ENCODE measurements at regions not wholly inside any gene's neighbourhood (a gene's known extent, or its start where the extent isn't known, plus 50 kb on each side); places are given as distances from the start of the nearest gene placed in this dataset.

DNA sequence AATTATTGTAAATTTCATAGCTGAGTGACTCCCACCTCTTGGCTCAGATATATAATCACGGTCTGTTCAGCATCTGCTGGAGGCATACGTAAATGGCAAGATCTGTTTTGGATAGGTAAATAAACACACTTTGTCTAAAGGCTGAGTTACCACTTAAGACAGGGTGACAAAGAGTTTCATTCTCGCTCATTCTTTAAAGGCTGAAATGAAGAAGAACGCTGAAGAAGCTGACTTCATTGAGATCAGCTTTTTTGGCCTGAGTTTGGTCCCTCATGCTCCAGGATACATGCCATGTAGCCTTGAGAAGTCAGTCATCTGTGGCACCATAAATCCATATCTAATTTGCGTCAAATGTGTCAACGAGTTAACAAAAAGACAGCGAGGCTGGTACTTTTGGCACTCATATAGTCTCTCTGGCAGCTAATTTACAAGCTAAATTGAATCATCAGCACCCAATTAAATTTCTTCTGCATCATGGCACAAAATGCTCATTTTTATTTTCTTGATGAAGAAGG lies 309.9 kb downstream of the GPAM start:
- no peak for DNase-seq (ENCODE audit: low spot score)
- Mint-ChIP-seq H3K9me3 (no peaks in the 10 kb centered on the region), H3K4me3 (ENCODE audit: low read depth) (no peak overlapping the region), H3K36me3 (ENCODE audit: low read depth) (no peaks in the 10 kb centered on the region), H3K4me1 (ENCODE audit: low read depth) (no peaks in the 10 kb centered on the region), H3K27ac (no peak overlapping the region), H3K27me3 (ENCODE audit: low read depth) (no peaks in the 10 kb centered on the region)
- intact Hi-C loops (cut with micrococcal nuclease) = no loop called here

DNA sequence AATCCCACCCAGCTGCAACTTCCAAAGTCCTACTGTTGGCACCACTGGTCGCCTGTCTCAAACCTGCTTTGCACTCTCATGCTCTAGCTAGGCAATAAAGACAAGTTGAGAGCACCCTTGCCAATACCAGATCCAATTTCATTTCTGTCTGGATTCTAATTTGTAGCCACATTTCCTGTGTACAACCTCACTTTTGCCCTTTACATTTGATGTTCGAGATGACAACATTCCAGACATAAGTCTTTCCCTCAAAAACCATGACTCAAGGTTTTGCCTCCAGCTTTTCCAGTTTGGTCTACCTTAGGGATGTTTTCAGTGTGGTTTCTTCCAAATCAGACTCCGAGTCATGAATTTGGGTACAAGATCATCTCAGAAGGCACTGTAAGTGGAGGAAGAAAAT lies 309.0 kb downstream of the GPAM start:
- Mint-ChIP-seq H3K4me3 (ENCODE audit: low read depth) (no peak overlapping the region), H3K9me3 (no peaks in the 10 kb centered on the region), H3K4me1 (ENCODE audit: low read depth) (no peaks in the 10 kb centered on the region), H3K36me3 (ENCODE audit: low read depth) (no peaks in the 10 kb centered on the region), H3K27me3 (ENCODE audit: low read depth) (no peaks in the 10 kb centered on the region), H3K27ac (no peak overlapping the region)
- DNase-seq (ENCODE audit: low spot score) = no peak
- intact Hi-C loops (cut with micrococcal nuclease) = no loop called here

DNA sequence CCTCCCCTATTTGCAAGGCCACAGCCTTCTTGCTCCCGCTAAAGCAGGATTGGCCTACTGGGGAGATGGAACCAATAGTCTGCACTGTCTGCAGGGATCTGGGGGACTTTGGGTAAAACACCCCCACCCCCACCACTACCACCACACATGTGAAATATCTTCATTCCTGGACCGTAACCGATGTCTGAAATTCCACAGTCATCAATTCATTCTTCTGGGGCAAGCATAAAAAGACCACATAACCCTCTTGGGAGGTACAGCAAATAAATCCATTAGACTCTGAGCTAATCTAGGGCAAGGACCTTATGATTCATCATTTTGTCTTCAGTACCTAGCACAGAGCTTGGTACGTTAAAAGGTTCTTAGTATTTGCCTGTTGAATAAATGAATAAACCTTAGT lies 307.8 kb downstream of the GPAM start:
- no peaks in the 10 kb centered on the region for H3K4me1 Mint-ChIP-seq (ENCODE audit: low read depth)
- no peaks in the 10 kb centered on the region for H3K9me3 Mint-ChIP-seq
- H3K27me3 Mint-ChIP-seq (ENCODE audit: low read depth) = no peaks in the 10 kb centered on the region
- no peak overlapping the region for H3K4me3 Mint-ChIP-seq (ENCODE audit: low read depth)
- intact Hi-C loops (cut with micrococcal nuclease) = no loop called here
- no peak for DNase-seq (ENCODE audit: low spot score)
- H3K27ac Mint-ChIP-seq = no peak overlapping the region
- no peaks in the 10 kb centered on the region for H3K36me3 Mint-ChIP-seq (ENCODE audit: low read depth)

DNA sequence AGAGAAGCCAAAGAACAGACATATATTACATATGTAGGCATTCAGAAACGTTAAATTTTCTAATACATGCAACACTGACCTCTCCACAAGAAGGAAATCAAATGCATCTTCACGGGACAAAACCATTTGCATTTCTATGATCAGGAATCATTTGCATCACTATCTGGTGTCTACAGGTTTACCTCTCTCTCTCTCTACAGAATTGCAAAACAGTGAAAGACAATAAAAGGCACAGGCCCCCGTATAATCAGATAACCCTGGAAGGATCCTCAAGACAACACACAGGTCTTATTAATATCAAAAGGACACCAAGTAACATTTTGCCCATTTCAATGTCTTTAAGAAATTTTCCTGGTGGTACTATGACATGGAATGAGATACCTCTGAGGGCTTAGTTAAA lies 306.3 kb downstream of the GPAM start:
- no peak for DNase-seq (ENCODE audit: low spot score)
- Mint-ChIP-seq H3K9me3 (no peaks in the 10 kb centered on the region), H3K27ac (no peak overlapping the region), H3K4me3 (ENCODE audit: low read depth) (no peak overlapping the region), H3K4me1 (ENCODE audit: low read depth) (no peaks in the 10 kb centered on the region), H3K36me3 (ENCODE audit: low read depth) (no peaks in the 10 kb centered on the region), H3K27me3 (ENCODE audit: low read depth) (no peaks in the 10 kb centered on the region)
- intact Hi-C loops (cut with micrococcal nuclease) = no loop called here

DNA sequence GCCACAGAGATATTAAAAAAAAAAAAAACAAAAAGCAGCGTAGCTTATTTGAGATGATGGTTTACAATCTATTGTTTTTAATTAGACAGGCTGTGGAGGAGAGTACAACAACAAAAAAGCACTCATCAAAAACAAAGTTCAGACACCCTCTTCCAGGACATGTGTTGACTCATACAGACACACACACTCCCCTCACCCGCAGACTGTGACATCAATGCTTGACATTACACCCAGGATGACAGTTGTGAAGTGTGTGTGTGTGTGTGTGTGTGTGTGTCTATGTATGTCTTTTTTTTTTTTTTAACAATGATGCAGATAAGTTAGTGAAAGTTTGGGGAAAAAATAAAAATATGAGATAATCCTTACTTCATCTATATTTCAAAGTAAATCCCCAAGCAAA lies 303.6 kb downstream of the GPAM start:
- no peaks in the 10 kb centered on the region for H3K4me1 Mint-ChIP-seq (ENCODE audit: low read depth)
- no peaks in the 10 kb centered on the region for H3K36me3 Mint-ChIP-seq (ENCODE audit: low read depth)
- H3K27me3 Mint-ChIP-seq (ENCODE audit: low read depth) = no peaks in the 10 kb centered on the region
- no peak for DNase-seq (ENCODE audit: low spot score)
- H3K27ac Mint-ChIP-seq = no peak overlapping the region
- intact Hi-C loops (cut with micrococcal nuclease) = no loop called here
- H3K9me3 Mint-ChIP-seq = no peaks in the 10 kb centered on the region
- no peak overlapping the region for H3K4me3 Mint-ChIP-seq (ENCODE audit: low read depth)

DNA sequence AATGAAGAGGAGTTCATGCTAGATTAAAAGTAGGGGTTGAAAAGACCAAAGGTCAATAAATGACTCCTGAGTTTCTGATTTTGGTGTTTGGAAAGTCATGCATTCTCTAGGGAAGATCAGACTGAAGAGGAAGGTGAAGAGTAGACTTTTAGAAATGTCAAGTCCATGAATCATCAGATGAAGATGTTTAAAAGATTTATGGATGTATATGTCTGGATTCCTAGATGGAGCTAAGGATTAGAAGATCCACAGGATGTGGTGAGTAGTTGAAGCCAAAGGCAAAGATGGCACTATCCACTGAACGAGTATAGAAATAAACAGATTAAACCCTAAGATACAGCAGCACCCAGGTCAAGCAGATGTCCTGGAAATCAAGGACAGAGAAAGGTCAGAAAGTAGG lies 298.5 kb downstream of the GPAM start:
- no peak for DNase-seq (ENCODE audit: low spot score)
- no peak overlapping the region for H3K4me3 Mint-ChIP-seq (ENCODE audit: low read depth)
- H3K9me3 Mint-ChIP-seq = no peaks in the 10 kb centered on the region
- intact Hi-C loops (cut with micrococcal nuclease) = no loop called here
- no peaks in the 10 kb centered on the region for H3K27me3 Mint-ChIP-seq (ENCODE audit: low read depth)
- no peaks in the 10 kb centered on the region for H3K4me1 Mint-ChIP-seq (ENCODE audit: low read depth)
- no peak overlapping the region for H3K27ac Mint-ChIP-seq
- no peaks in the 10 kb centered on the region for H3K36me3 Mint-ChIP-seq (ENCODE audit: low read depth)

DNA sequence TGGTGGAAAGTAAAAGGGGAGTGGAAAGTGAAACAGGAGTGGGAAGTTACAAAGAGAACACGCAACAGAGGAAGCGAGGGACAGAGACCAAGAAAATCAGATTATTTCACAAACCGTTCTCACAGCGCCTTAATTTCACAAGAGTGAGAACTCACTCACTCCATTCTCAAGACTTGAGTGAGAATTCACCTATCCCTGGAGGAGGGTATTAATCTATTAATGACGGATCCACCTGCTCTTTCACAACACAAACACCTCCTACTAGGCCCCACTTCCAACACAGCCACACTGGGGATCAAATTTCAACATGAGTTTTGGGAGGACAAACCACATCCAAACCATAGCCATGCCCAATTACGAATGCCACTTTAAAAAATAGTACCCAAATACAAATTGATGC lies 297.6 kb downstream of the GPAM start:
- no peak overlapping the region for H3K4me3 Mint-ChIP-seq (ENCODE audit: low read depth)
- H3K4me1 Mint-ChIP-seq (ENCODE audit: low read depth) = no peaks in the 10 kb centered on the region
- no peak overlapping the region for H3K27ac Mint-ChIP-seq
- no peak for DNase-seq (ENCODE audit: low spot score)
- intact Hi-C loops (cut with micrococcal nuclease) = no loop called here
- H3K36me3 Mint-ChIP-seq (ENCODE audit: low read depth) = no peaks in the 10 kb centered on the region
- H3K9me3 Mint-ChIP-seq = no peaks in the 10 kb centered on the region
- no peaks in the 10 kb centered on the region for H3K27me3 Mint-ChIP-seq (ENCODE audit: low read depth)

DNA sequence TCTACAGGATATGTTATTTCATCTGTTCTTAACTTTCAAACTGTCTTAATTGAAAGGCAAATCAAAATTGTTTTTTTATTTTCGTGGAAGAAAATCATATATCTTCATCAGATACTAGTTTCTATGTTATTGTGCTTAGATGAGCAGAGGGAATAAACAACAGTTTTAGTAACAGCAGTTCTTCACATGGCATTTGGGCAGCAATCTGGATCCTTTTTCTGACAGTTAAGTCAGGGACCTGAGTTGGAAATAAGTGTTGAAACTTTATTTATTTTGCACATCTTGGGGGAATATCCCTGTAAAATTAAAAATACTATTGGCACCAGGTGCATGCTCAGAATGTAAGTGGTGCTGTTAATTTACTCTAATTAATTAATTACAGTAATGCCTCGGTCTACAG lies 296.3 kb downstream of the GPAM start:
- Mint-ChIP-seq H3K27ac (no peak overlapping the region), H3K36me3 (ENCODE audit: low read depth) (no peaks in the 10 kb centered on the region), H3K4me1 (ENCODE audit: low read depth) (no peaks in the 10 kb centered on the region), H3K27me3 (ENCODE audit: low read depth) (no peaks in the 10 kb centered on the region), H3K4me3 (ENCODE audit: low read depth) (no peak overlapping the region), H3K9me3 (no peaks in the 10 kb centered on the region)
- intact Hi-C loops (cut with micrococcal nuclease) = no loop called here
- DNase-seq (ENCODE audit: low spot score) = no peak

DNA sequence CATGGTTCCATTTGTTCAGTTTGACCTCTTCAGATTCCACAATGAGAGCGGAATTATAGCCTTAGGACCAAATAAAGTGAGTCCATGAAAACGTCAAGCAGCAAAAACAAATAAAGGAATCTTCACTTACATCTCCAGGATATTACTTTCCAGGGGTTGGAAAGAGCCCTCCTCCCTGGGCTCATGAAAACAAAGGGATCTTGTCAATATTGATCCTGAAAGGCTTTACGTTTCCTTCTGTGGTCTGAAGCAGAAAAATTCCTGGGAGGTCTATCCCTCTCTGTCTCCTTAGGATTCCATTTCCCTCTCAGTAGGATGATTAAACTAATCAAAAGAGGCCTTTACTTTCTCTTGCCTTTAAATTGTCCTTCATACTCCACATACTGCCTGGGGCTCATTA lies 293.5 kb downstream of the GPAM start:
- Mint-ChIP-seq H3K27ac (no peak overlapping the region), H3K4me1 (ENCODE audit: low read depth) (no peaks in the 10 kb centered on the region), H3K4me3 (ENCODE audit: low read depth) (no peak overlapping the region), H3K36me3 (ENCODE audit: low read depth) (no peaks in the 10 kb centered on the region), H3K27me3 (ENCODE audit: low read depth) (no peaks in the 10 kb centered on the region), H3K9me3 (no peaks in the 10 kb centered on the region)
- DNase-seq (ENCODE audit: low spot score) = no peak
- intact Hi-C loops (cut with micrococcal nuclease) = no loop called here

DNA sequence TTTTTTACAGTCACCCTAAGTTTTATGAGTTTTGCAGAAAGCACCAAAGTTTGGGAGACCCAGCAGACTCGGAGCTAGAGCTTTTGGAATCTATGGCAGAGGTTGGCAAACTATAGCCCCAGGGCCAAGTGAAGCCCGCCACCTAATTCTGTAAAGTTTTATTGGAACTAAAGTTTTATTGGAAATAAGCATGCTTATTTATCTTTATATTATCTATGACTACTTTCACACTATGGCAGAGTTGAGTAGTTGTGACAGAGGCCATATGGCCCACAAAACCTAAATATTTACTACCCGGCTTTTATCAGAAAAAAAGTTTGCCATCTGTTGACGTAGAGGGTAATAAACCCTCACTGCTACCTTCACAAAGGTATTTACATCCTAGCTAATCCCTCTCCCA lies 267.6 kb downstream of the GPAM start:
- no peak for DNase-seq (ENCODE audit: low spot score)
- no peak overlapping the region for H3K4me3 Mint-ChIP-seq (ENCODE audit: low read depth)
- H3K4me1 Mint-ChIP-seq (ENCODE audit: low read depth) = no peaks in the 10 kb centered on the region
- no peaks in the 10 kb centered on the region for H3K27me3 Mint-ChIP-seq (ENCODE audit: low read depth)
- H3K9me3 Mint-ChIP-seq = no peaks in the 10 kb centered on the region
- H3K27ac Mint-ChIP-seq = no peak overlapping the region
- no peaks in the 10 kb centered on the region for H3K36me3 Mint-ChIP-seq (ENCODE audit: low read depth)
- intact Hi-C loops (cut with micrococcal nuclease) = no loop called here

DNA sequence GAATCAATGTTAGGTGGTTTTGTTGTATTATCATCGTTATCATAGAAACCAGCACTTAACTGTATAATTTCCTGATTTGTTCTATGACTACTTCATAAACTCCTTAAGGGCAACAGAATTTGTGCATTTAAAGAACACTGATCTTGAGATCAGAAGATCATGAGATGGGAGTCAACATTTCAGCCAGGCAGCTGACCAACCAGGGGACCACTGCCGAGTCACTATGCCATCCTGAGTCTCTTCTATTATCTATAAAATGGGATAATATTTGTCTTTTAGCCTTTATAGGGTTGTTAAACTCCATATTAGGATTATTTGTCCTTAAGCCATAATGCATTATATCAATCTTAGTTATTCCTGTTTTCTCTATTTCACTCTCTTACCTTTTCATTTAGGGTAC lies 261.7 kb downstream of the GPAM start:
- H3K36me3 Mint-ChIP-seq (ENCODE audit: low read depth) = no peaks in the 10 kb centered on the region
- intact Hi-C loops (cut with micrococcal nuclease) = no loop called here
- no peak overlapping the region for H3K27ac Mint-ChIP-seq
- no peaks in the 10 kb centered on the region for H3K4me1 Mint-ChIP-seq (ENCODE audit: low read depth)
- no peaks in the 10 kb centered on the region for H3K27me3 Mint-ChIP-seq (ENCODE audit: low read depth)
- H3K4me3 Mint-ChIP-seq (ENCODE audit: low read depth) = no peak overlapping the region
- H3K9me3 Mint-ChIP-seq = no peaks in the 10 kb centered on the region
- DNase-seq (ENCODE audit: low spot score) = no peak

DNA sequence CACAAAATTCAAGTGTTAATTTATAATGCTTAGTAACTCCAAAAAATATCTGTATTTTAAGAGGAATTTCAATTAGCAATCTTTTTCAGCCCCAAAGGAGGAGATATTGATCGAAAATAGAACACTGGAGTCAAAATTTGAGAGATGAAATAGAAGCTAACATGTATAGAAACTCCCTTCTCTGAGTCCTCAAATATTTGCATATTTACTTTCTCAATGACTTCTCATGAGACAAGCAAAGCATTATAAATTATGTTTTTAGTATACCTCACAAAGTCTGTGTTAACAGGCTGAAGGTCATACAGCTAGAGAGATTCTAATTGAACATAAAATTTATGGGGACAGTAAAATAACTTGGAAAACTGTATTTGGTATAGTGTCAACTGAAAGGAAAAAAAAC lies 260.5 kb downstream of the GPAM start:
- intact Hi-C loops (cut with micrococcal nuclease) = no loop called here
- Mint-ChIP-seq H3K27ac (no peak overlapping the region), H3K27me3 (ENCODE audit: low read depth) (no peaks in the 10 kb centered on the region), H3K4me3 (ENCODE audit: low read depth) (no peak overlapping the region), H3K36me3 (ENCODE audit: low read depth) (no peaks in the 10 kb centered on the region), H3K9me3 (no peaks in the 10 kb centered on the region), H3K4me1 (ENCODE audit: low read depth) (no peaks in the 10 kb centered on the region)
- no peak for DNase-seq (ENCODE audit: low spot score)

DNA sequence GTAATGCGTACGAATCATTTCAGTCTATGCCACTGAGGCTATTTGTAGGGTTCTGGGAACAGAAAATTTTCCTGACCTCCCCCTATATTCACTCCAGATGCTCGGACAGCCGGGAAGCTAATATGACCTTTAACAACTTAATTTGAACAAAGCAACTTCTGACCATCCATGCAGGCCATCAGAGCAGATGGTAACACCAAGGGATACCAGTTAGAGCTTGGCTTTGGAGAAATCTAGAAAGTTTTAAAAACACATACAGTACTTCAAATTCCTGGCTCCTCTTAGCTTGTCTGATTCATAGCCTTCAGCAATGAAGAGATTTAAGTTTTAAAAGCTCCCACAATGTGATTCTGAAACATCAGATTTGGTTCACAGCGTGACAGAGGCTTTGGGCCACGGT lies 257.3 kb downstream of the GPAM start:
- Mint-ChIP-seq H3K4me1 (ENCODE audit: low read depth) (no peaks in the 10 kb centered on the region), H3K27me3 (ENCODE audit: low read depth) (no peaks in the 10 kb centered on the region), H3K36me3 (ENCODE audit: low read depth) (no peaks in the 10 kb centered on the region), H3K4me3 (ENCODE audit: low read depth) (no peak overlapping the region), H3K9me3 (no peaks in the 10 kb centered on the region), H3K27ac (no peak overlapping the region)
- intact Hi-C loops (cut with micrococcal nuclease) = no loop called here
- no peak for DNase-seq (ENCODE audit: low spot score)

DNA sequence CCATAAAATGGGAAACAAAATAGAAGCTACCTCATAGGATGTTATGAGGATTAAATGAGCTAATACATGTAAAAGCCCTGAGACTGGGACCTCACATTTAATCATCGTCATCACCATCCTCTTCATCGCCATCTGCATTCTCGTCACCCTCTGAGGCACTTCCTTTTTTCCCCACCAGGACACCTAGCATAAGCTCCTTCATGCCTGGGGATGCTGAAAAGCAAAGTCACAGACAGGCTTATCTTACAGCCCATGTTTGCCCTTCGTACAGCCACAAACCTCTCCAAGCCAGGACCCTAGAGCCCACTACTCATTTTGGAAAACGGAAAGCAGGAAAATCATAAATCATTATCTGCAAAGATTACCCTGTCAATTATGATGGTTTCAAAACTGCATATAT lies 249.6 kb downstream of the GPAM start:
- no peaks in the 10 kb centered on the region for H3K9me3 Mint-ChIP-seq
- no peak for DNase-seq (ENCODE audit: low spot score)
- intact Hi-C loops (cut with micrococcal nuclease) = no loop called here
- H3K27me3 Mint-ChIP-seq (ENCODE audit: low read depth) = no peaks in the 10 kb centered on the region
- no peaks in the 10 kb centered on the region for H3K4me1 Mint-ChIP-seq (ENCODE audit: low read depth)
- no peak overlapping the region for H3K27ac Mint-ChIP-seq
- no peaks in the 10 kb centered on the region for H3K36me3 Mint-ChIP-seq (ENCODE audit: low read depth)
- no peak overlapping the region for H3K4me3 Mint-ChIP-seq (ENCODE audit: low read depth)

Measured in activated T-helper 2 cell treated with anti-CD3 and anti-CD28 coated beads, Interferon-gamma antibody, Interleukin-2, Interleukin-4, amounts not matched to agents 10 μg/mL and 5 μg/mL and 100 μg/mL, durations not matched to agents 14 hours and 24 hours and 36 hours (primary cell).